AG04450 (cell line): ENCODE measurements at regions not wholly inside any gene's neighbourhood (a gene's known extent, or its start where the extent isn't known, plus 50 kb on each side); places are given as distances from the start of the nearest gene placed in this dataset.
"Not testable (repeated sequence)": the region's sequence is repeated elsewhere in the genome, so short reads cannot be mapped to it uniquely, and the experiment has no call there.

Source experiments
- CTCF ChIA-PET: fragments of 300-600, 350-600 bp; formaldehyde crosslinking; extraction: SDS; loops from one replicate; lab custom pipeline; 2022; ENCODE audit warnings: antibody characterized with exemption, inconsistent platforms; lab: Charles Lee
- POLR2A ChIA-PET: fragments of 350-600 bp; formaldehyde crosslinking; extraction: SDS; loops from one replicate; lab custom pipeline; 2021; ENCODE audit warnings: antibody characterized with exemption, inconsistent platforms; lab: Yijun Ruan, JAX
- DNase-seq: peaks from one replicate; pipeline ENCODE4 v3.0.0-alpha.2; 2011; ENCODE audit warnings: low read depth, low spot score
- H3K27ac ChIP-seq: one replicate; pipeline ENCODE4 v1.5.1; 2012; ENCODE audit warnings: low read depth, low read length, control low read depth
- H3K27me3 ChIP-seq: one replicate; pipeline ENCODE4 v1.6.0; 2012; ENCODE audit warnings: low read length; ENCODE audit not compliant: control insufficient read depth, insufficient read depth
- H3K4me3 ChIP-seq: 2 replicates; pipeline ENCODE4 v1.5.1; 2011; ENCODE audit warnings: mild to moderate bottlenecking, low read depth, low read length, control low read depth
- H3K9me3 ChIP-seq: 2 replicates; pipeline ENCODE4 v1.5.1; 2012; ENCODE audit warnings: low read length; ENCODE audit not compliant: control insufficient read depth, insufficient read depth
- CTCF ChIP-seq: IDR thresholded peaks from 2 replicates; pipeline ENCODE4 v1.5.1; 2011; ENCODE audit warnings: low read depth, low read length, control low read depth, inconsistent platforms

DNA sequence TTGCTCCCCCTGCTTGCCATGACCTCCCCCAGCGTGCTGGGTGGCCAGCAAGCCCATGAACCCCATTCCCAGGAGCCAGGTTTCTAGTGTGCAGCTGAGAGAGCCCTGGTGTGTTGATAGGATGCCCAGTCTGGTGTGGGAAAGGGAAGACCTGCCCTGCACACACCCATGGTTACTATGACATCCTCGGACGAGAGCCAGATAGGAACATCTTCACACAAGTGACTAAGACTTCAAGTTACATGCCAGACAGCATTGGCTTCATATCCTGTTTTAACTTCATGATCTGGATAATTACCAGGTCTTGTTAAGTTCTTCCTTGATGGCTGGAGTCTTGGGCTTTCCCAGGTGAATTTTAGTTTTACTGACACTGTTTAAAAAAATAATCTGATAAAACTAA, 196.6 kb upstream of the EGLN3 start:
- no peak overlapping the region for H3K27ac ChIP-seq
- POLR2A ChIA-PET = no interaction called here
- TF ChIP-seq CTCF = no peak
- no peak overlapping the region for H3K4me3 ChIP-seq
- no peaks in the 10 kb centered on the region for H3K27me3 ChIP-seq
- CTCF ChIA-PET = no interaction called here
- DNase-seq = no peak
- no peaks in the 10 kb centered on the region for H3K9me3 ChIP-seq

DNA sequence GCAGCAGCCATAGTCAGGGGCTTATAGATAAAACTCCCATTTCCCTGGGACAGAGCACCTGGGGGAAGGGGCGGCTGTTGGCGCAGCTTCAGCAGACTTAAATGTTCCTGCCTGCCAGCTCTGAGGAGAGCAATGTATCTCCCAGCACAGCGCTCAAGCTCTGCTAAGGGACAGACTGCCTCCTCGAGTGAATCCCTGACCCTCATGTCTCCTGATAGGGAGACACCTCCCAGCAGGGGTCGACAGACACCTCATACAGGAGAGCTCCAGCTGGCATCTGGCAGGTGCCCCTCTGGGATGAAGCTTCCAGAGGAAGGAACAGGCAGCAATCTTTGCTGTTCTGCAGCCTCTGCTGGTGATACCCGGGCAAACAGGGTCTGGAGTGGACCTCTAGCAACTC, 189.3 kb upstream of the EGLN3 start:
- H3K27ac ChIP-seq, POLR2A ChIA-PET, H3K27me3 ChIP-seq, CTCF ChIA-PET, H3K9me3 ChIP-seq, DNase-seq, H3K4me3 ChIP-seq: not testable (repeated sequence)

DNA sequence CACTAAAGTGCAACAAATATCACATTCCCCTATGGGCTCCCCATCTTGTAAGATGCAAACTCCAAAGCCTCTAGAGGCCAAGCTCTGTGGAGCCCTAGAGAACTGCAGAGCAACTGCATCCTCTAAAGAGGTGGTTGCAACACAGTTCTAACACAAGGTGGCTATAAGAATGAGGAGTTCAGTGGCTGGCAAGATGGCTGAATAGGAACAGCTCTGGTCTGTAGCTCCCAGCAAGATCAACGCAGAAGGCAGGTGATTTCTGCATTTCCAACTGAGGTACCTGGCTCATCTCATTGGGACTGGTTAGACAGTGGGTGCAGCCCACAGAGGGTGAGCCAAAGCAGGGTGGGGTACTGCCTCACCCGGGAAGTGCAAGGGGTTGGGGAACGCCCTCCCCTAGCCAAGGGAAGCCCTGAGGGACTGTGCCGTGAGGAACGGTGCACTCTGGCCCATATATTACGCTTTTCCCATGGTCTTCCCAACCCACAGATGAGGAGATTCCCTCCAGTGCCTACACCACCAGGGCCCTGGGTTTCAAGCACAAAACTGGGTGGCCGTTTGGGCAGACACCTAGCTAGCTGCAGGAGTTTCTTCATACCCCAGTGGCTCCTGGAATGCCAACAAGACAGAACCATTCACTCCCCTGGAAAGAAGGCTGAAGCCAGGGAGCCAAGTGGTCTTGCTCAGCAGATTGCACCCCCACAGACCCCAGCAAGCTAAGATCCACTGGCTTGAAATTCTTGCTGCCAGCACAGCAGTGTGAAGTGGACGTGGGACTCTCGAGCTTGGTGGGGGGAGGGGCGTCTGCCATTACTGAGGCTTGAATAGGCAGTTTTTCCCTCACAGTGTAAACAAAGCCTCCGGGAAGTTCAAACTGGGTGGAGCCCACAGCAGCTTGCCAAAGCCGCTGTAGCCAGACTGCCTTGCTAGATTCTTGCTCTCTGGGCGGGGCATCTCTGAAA, 188.6 kb upstream of the EGLN3 start:
- CTCF ChIA-PET, POLR2A ChIA-PET, H3K4me3 ChIP-seq: not testable (repeated sequence)

GRCh38 chr14:34138175-34138574, 187.3 kb upstream of the EGLN3 start:
- Histone ChIP-seq H3K27me3 (no peaks in the 10 kb centered on the region), H3K9me3 (no peaks in the 10 kb centered on the region), H3K4me3 (no peak overlapping the region), H3K27ac (no peak overlapping the region)
- no peak for DNase-seq
- POLR2A ChIA-PET = no interaction called here
- CTCF ChIA-PET = no interaction called here
- no peak for TF ChIP-seq CTCF

More for the DNA sequence above, 188.6 kb upstream of the EGLN3 start:
- H3K27ac ChIP-seq, DNase-seq, H3K9me3 ChIP-seq, H3K27me3 ChIP-seq: not testable (repeated sequence)

DNA sequence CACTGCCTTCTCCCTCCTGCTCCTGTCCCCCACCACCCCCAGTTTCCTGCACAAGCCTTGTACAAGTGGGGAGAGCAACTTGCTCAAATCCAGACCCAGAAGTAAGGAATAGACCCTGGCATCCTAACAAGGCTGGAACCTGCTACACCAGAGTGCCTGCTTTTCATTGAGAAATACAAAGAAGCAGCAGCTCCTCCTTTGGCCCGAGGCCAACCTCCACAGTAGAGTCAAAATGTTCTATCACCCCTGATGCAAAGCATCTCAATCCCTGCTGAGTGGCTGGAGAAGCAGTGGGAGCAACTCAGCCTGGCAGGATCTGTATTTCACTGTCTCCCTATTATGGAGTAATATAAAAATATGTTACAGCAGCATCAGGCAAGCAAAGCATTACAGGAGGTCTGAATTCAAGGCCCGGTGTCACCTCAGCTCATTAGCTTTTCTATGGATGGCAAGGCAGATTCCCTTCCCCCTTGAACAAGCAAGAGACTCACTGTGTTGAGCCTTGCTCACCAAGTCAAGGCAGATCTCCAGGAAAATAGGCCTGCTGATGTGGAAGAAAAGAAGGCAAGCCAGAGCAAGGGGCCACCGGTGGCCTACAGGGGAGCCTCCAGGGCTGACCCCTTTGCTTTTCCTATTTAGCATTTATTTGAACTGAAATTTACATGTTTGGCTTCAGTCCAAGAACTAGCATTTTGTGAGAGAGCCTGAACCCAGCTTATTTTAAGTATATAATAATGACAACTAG, 186.3 kb upstream of the EGLN3 start:
- H3K27ac ChIP-seq = no peak overlapping the region
- DNase-seq = no peak
- peaks cover 3% of the 10 kb centered on the region for H3K27me3 ChIP-seq
- no peaks in the 10 kb centered on the region; the same call in 1 of the 2 replicates for H3K9me3 ChIP-seq
- H3K4me3 ChIP-seq = no peak overlapping the region
- no peak for TF ChIP-seq CTCF
- CTCF ChIA-PET = no interaction called here
- POLR2A ChIA-PET = no interaction called here

DNA sequence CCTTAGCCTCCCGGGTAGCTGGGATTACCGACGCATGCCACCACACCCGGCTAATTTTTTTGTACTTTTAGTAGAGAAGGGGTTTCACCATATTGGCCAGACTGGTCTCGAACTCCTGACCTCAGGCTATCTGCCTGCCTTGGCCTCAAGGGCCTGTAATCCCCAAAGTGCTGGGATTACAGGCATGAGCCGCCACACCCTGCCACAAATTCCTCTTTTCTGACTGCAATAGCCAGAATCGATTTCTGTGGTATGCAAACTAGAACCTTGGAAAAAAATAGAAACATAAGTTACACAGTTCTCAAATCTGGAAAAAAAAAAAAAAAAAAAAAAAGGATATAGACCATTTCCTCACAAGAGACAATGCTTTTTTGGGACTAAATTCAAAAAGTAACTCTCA, 184.6 kb upstream of the EGLN3 start:
- DNase-seq = no peak
- peaks cover 3% of the 10 kb centered on the region for H3K27me3 ChIP-seq
- no peaks in the 10 kb centered on the region; the same call in 1 of the 2 replicates for H3K9me3 ChIP-seq
- ChIA-PET CTCF (no interaction called here), POLR2A (no interaction called here)
- no peak overlapping the region for H3K4me3 ChIP-seq
- no peak overlapping the region for H3K27ac ChIP-seq
- TF ChIP-seq CTCF = no peak
